T-helper 17 cell (primary cell): ENCODE measurements at regions not wholly inside any gene's neighbourhood (a gene's known extent, or its start where the extent isn't known, plus 50 kb on each side); places are given as distances from the start of the nearest gene placed in this dataset.
"Not testable (repeated sequence)": the region's sequence is repeated elsewhere in the genome, so short reads cannot be mapped to it uniquely, and the experiment has no call there.

Experiments used
- ATAC-seq: fragments of 150-1000 bp; cut with Tn5 transposase; 2 replicates; pipeline ENCODE4 v1.10.0; 2021; ENCODE audit warnings: mild to moderate bottlenecking, moderate library complexity
- DNase-seq, 3 donors: peaks; one replicate each; pipeline versions ENCODE4 v3.0.0 to v3.0.0-alpha.2; 2020 to 2021
- H3K9me3 ChIP-seq: one replicate; pipeline ENCODE4 v1.7.0; 2013; ENCODE audit warnings: low read length, mild to moderate bottlenecking; ENCODE audit not compliant: control insufficient read depth, poor library complexity, severe bottlenecking
- H3K27ac Mint-ChIP-seq: one replicate; pipeline ENCODE4 v1.8.0; 2022; ENCODE audit warnings: mild to moderate bottlenecking, moderate library complexity, mixed read lengths
- H3K27me3 Mint-ChIP-seq: one replicate; pipeline ENCODE4 v1.8.0; 2022; ENCODE audit warnings: mixed read lengths
- H3K36me3 Mint-ChIP-seq: one replicate; pipeline ENCODE4 v1.8.0; 2022; ENCODE audit warnings: low read depth, mixed read lengths
- H3K4me1 Mint-ChIP-seq: one replicate; pipeline ENCODE4 v1.8.0; 2022; ENCODE audit warnings: mild to moderate bottlenecking, mixed read lengths
- H3K4me3 Mint-ChIP-seq: one replicate; pipeline ENCODE4 v1.8.0; 2022; ENCODE audit warnings: mild to moderate bottlenecking, moderate library complexity, mixed read lengths

- H3K4me1 Mint-ChIP-seq, H3K4me3 Mint-ChIP-seq, H3K9me3 ChIP-seq, ATAC-seq, DNase-seq, H3K36me3 Mint-ChIP-seq, H3K27ac Mint-ChIP-seq: not testable (repeated sequence)
- peaks cover 10% of the 10 kb centered on the region for H3K27me3 Mint-ChIP-seq
These were observed 332.9 kb upstream of the TMC3 start for GRCh38 chr15:81706816-81707346.

GRCh38 chr15:81705727-81706126, 331.7 kb upstream of the TMC3 start:
- not testable (repeated sequence) for DNase-seq, H3K27me3 Mint-ChIP-seq, ATAC-seq, H3K36me3 Mint-ChIP-seq, H3K27ac Mint-ChIP-seq, H3K4me1 Mint-ChIP-seq, H3K9me3 ChIP-seq, H3K4me3 Mint-ChIP-seq

DNA sequence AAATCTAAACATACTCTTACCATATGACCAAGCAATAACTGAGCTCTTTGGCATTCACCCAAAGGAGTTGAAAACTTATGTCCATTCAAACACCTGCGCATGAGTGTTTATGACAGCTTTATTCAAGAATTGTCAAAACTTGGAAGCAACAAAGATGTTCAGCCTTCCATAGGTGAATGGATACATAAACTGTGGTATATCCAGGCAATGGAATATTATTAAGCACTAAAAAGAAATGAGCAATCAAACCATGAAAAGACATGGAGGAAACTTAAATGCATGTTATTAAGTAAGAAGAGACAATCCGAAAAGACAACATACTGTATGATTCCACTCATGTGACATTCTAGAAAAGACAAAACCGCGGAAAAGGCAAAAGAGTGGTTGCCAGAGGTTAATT, 312.0 kb upstream of the TMC3 start:
- Mint-ChIP-seq H3K4me3 (no peak overlapping the region), H3K27me3 (peaks cover 11% of the 10 kb centered on the region), H3K36me3 (no peaks in the 10 kb centered on the region), H3K27ac (no peak overlapping the region), H3K4me1 (no peaks in the 10 kb centered on the region)
- no peak for DNase-seq
- no peak for ATAC-seq
- no peaks in the 10 kb centered on the region for H3K9me3 ChIP-seq

- H3K4me1 Mint-ChIP-seq, result no peaks in the 10 kb centered on the region
- no peak overlapping the region for H3K4me3 Mint-ChIP-seq
- no peak overlapping the region for H3K27ac Mint-ChIP-seq
- H3K36me3 Mint-ChIP-seq, result no peaks in the 10 kb centered on the region
- DNase-seq, result no peak
- H3K9me3 ChIP-seq, result no peaks in the 10 kb centered on the region
- no peak for ATAC-seq
- peaks cover 11% of the 10 kb centered on the region for H3K27me3 Mint-ChIP-seq
These were observed 311.2 kb upstream of the TMC3 start for GRCh38 chr15:81685237-81685636.

GRCh38 chr15:81680829-81681228, 306.8 kb upstream of the TMC3 start:
- Mint-ChIP-seq H3K27ac (no peak overlapping the region), H3K4me3 (no peak overlapping the region), H3K27me3 (peaks cover 4% of the 10 kb centered on the region), H3K36me3 (no peaks in the 10 kb centered on the region), H3K4me1 (no peaks in the 10 kb centered on the region)
- no peaks in the 10 kb centered on the region for H3K9me3 ChIP-seq
- ATAC-seq (no peak), DNase-seq (no peak)

- H3K27me3 Mint-ChIP-seq, result peaks cover 6% of the 10 kb centered on the region
- H3K27ac Mint-ChIP-seq, result no peak overlapping the region
- no peaks in the 10 kb centered on the region for H3K36me3 Mint-ChIP-seq
- no peak for ATAC-seq
- H3K4me1 Mint-ChIP-seq, result no peaks in the 10 kb centered on the region
- H3K9me3 ChIP-seq, result no peaks in the 10 kb centered on the region
- no peak for DNase-seq
- no peak overlapping the region for H3K4me3 Mint-ChIP-seq
These were observed 292.8 kb upstream of the TMC3 start for GRCh38 chr15:81666839-81667238.

- DNase-seq (no peak), ATAC-seq (no peak)
- H3K4me3 Mint-ChIP-seq, result no peak overlapping the region
- H3K27ac Mint-ChIP-seq, result no peak overlapping the region
- no peaks in the 10 kb centered on the region for H3K36me3 Mint-ChIP-seq
- H3K9me3 ChIP-seq, result no peaks in the 10 kb centered on the region
- peaks cover 12% of the 10 kb centered on the region for H3K27me3 Mint-ChIP-seq
- no peaks in the 10 kb centered on the region for H3K4me1 Mint-ChIP-seq
These were observed 287.0 kb upstream of the TMC3 start for GRCh38 chr15:81660976-81661375.

DNA sequence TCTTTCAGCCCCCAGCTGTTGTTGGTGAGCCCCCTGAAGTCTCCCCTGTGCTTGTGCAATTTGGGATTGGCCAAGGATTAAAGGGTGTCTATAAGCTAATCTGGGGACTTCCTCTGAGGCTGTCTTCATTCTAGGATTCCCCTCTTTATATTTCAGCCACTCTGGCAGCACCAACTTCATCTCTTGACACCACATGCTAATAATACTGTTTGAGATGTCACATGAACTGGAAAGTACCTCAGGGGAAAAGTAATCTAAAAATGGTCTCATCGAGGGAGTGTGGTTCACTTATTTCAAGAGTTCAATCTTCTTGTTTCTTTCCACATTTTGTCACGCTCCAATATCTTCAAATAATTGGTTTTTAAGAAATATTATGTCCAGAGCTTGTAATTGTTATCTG, 279.2 kb upstream of the TMC3 start:
- no peaks in the 10 kb centered on the region for H3K9me3 ChIP-seq
- no peaks in the 10 kb centered on the region for H3K4me1 Mint-ChIP-seq
- no peak overlapping the region for H3K27ac Mint-ChIP-seq
- H3K36me3 Mint-ChIP-seq, result no peaks in the 10 kb centered on the region
- H3K27me3 Mint-ChIP-seq, result peaks cover 13% of the 10 kb centered on the region
- no peak overlapping the region for H3K4me3 Mint-ChIP-seq
- DNase-seq (no peak), ATAC-seq (no peak)

GRCh38 chr15:81645470-81645869, 271.5 kb upstream of the TMC3 start:
- Mint-ChIP-seq H3K4me3 (no peak overlapping the region), H3K36me3 (no peaks in the 10 kb centered on the region), H3K27me3 (peaks cover 31% of the 10 kb centered on the region), H3K27ac (no peak overlapping the region), H3K4me1 (peaks cover 4% of the 10 kb centered on the region)
- H3K9me3 ChIP-seq, result no peaks in the 10 kb centered on the region
- no peak for DNase-seq
- no peak for ATAC-seq

DNA sequence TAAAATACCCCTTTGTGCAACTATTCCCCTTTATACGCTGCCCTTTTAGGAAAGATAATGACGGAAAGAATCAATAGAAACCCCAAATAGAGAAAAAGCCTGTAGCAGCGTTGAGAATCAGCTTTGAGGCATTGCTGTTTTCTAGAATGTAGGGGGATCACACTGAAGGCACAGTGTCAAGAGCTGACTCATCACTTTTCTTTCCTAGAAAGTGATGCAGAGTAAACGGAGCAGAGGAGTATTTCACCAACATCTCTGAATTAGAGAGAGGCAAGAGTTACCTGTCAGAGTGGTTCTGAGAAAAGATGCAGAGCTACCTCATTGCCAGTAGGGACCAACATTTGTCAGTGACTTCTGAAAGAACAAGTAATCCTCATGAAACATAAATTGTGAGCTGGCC, 269.8 kb upstream of the TMC3 start:
- H3K9me3 ChIP-seq, result no peaks in the 10 kb centered on the region
- Mint-ChIP-seq H3K27me3 (peaks cover 34% of the 10 kb centered on the region), H3K4me1 (peaks cover 4% of the 10 kb centered on the region), H3K4me3 (no peak overlapping the region), H3K36me3 (no peaks in the 10 kb centered on the region), H3K27ac (no peak overlapping the region)
- no peak for ATAC-seq
- DNase-seq, result no peak

- Mint-ChIP-seq H3K27me3 (peaks cover 30% of the 10 kb centered on the region), H3K36me3 (no peaks in the 10 kb centered on the region), H3K27ac (no peak overlapping the region), H3K4me3 (no peak overlapping the region), H3K4me1 (peaks cover 4% of the 10 kb centered on the region)
- no peaks in the 10 kb centered on the region for H3K9me3 ChIP-seq
- ATAC-seq, result no peak
- no peak for DNase-seq
These were observed 268.5 kb upstream of the TMC3 start for GRCh38 chr15:81642451-81642990.

- not testable (repeated sequence) for H3K36me3 Mint-ChIP-seq, H3K27ac Mint-ChIP-seq, DNase-seq, H3K4me3 Mint-ChIP-seq, H3K27me3 Mint-ChIP-seq, H3K9me3 ChIP-seq, H3K4me1 Mint-ChIP-seq, ATAC-seq
These were observed 262.1 kb upstream of the TMC3 start for GRCh38 chr15:81636064-81636463.

GRCh38 chr15:81633889-81634288, 259.9 kb upstream of the TMC3 start:
- no peaks in the 10 kb centered on the region for H3K4me1 Mint-ChIP-seq
- no peaks in the 10 kb centered on the region for H3K27me3 Mint-ChIP-seq
- no peak overlapping the region for H3K27ac Mint-ChIP-seq
- no peaks in the 10 kb centered on the region for H3K36me3 Mint-ChIP-seq
- DNase-seq (no peak), ATAC-seq (no peak)
- H3K4me3 Mint-ChIP-seq, result no peak overlapping the region
- no peaks in the 10 kb centered on the region for H3K9me3 ChIP-seq

DNA sequence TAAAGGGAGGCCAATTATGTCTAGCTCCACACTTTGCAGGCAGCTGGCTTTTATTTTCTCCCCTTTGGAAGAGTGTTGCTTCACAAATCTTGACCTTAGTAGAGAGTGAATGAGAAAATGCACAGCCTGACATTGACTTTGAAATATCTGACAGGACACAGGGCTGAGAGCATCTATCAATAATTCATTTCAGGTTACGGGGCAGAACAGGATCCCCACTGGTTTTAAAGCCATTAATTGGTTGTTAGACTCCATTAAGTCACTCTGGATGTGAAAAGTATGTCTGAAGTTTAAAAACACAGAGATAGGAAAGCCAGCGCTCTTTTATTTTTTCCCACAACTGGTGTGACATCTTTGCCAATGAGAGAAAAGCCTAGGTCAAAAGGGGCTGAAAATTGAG, 251.9 kb upstream of the TMC3 start:
- H3K9me3 ChIP-seq, result no peaks in the 10 kb centered on the region
- Mint-ChIP-seq H3K4me1 (no peaks in the 10 kb centered on the region), H3K36me3 (no peaks in the 10 kb centered on the region), H3K4me3 (no peak overlapping the region), H3K27me3 (peaks cover 12% of the 10 kb centered on the region), H3K27ac (no peak overlapping the region)
- DNase-seq (no peak), ATAC-seq (no peak)
